ENCODE measurements at regions not wholly inside any gene's neighbourhood (a gene's known extent, or its start where the extent isn't known, plus 50 kb on each side); places are given as distances from the start of the nearest gene placed in this dataset.

DNA sequence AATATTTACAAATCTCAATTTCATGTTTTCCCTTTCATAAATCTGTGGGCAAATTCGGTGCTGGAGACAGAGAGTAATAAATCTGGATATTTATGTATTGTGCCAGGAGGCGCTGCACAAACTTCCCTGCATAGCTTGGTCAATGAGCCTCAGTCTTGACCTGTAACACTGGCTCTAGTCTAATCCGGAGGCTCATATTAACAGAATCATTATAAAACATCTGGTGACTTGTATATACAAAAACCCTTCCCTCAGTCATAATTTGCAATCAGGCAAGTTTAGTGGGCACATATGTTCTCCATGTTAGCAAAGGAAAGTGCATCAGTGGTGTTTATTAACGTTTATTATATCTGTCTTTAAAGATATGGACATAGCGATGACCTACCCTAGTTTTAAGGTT, 104.0 kb upstream of the BNC2 start:
- ChIA-PET RAD21 (ENCODE audit: low non-redundant PET in 1 of 2, low total read pairs in 2 of 2, uncharacterized antibody in 2 of 2, unreplicated experiment in 2 of 2) (no interaction called here), POLR2A (no interaction called here), CTCF (no interaction called here)
- H3K27ac ChIP-seq (ENCODE audit: low read depth, low read length) = no peak overlapping the region
- BruUV-seq (replicated peaks) = no TSS peak
- H3K9me2 ChIP-seq (ENCODE audit: insufficient read depth) = no peaks in the 10 kb centered on the region
- no peaks in the 10 kb centered on the region for H3K36me3 ChIP-seq (ENCODE audit: control insufficient read depth in 1 of 2, insufficient read depth in 2 of 2, low read length in 2 of 2)
- H2AFZ ChIP-seq (ENCODE audit: low read depth, low read length, poor library complexity, severe bottlenecking) = no peak overlapping the region
- H3K27me3 ChIP-seq (ENCODE audit: insufficient read depth, low read length) = no peaks in the 10 kb centered on the region
- ATAC-seq = no peak
- H3K4me3 ChIP-seq (replicated peaks in 1 of 2; ENCODE audit: low read depth in 1 of 2, low read length in 2 of 2) = no peak overlapping the region
- H3K79me2 ChIP-seq (ENCODE audit: insufficient read depth, low read length) = no peaks in the 10 kb centered on the region
- no peak overlapping the region for H3K9ac ChIP-seq (ENCODE audit: low read length)
- intact Hi-C loops (cut with micrococcal nuclease) = no loop called here
- no peaks in the 10 kb centered on the region for H3K9me3 ChIP-seq (ENCODE audit: control insufficient read depth in 1 of 2, insufficient read depth in 1 of 2, low read depth in 1 of 2, low read length in 2 of 2)
- DNase-seq (ENCODE audit: low read depth, low spot score) = no peak
- TF ChIP-seq FOSL1 (IDR thresholded peaks at IDR 0.05; ENCODE audit: low read depth) = no peak
- no peak for TF ChIP-seq EZH2phosphoT487 (IDR thresholded peaks at IDR 0.05; ENCODE audit: borderline replicate concordance)
- TF ChIP-seq RAD21 (IDR thresholded peaks at IDR 0.05; ENCODE audit: low read depth) = no peak
- TF ChIP-seq, protein P1, sequence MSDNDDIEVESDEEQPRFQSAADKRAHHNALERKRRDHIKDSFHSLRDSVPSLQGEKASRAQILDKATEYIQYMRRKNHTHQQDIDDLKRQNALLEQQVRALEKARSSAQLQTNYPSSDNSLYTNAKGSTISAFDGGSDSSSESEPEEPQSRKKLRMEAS (IDR thresholded peaks at IDR 0.05) = no peak
- TF ChIP-seq EGR1 (IDR thresholded peaks at IDR 0.05; ENCODE audit: low read depth) = no peak
- TF ChIP-seq ELF1 (IDR thresholded peaks at IDR 0.05; ENCODE audit: borderline replicate concordance, low read depth) = no peak
- TF ChIP-seq JUND (IDR thresholded peaks at IDR 0.05) = no peak
- no peak overlapping the region for H3K4me2 ChIP-seq (ENCODE audit: low read length)
- H3K4me1 ChIP-seq (ENCODE audit: control insufficient read depth in 1 of 2, insufficient read depth in 2 of 2, low read length in 2 of 2) = no peaks in the 10 kb centered on the region
- H4K20me1 ChIP-seq (ENCODE audit: insufficient read depth) = no peaks in the 10 kb centered on the region

DNA sequence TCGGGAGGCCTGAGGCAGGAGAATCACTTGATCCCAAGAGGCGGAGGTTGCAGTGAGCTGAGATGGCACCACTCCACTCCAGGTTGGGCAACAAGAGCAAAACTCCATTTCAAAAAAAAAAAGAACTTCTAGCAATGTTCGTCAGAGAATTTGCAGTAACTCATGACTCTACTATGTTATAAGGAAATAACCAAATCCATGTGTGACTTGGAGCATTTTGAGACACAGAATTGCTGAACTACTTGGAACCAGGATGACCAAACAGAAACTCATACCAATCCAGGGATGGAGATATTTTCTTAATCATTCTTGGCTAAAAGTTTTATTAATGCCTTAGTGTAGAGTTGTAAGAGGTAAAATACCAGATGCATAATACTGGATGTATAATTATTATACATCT, 99.9 kb upstream of the BNC2 start:
- POLR2A ChIA-PET = no interaction called here
- H3K4me1 ChIP-seq (ENCODE audit: control insufficient read depth in 1 of 2, insufficient read depth in 2 of 2, low read length in 2 of 2) = no peaks in the 10 kb centered on the region
- H4K20me1 ChIP-seq (ENCODE audit: insufficient read depth) = no peaks in the 10 kb centered on the region
- no peak overlapping the region for H2AFZ ChIP-seq (ENCODE audit: low read depth, low read length, poor library complexity, severe bottlenecking)
- intact Hi-C loops (cut with micrococcal nuclease) = no loop called here
- ATAC-seq = no peak
- no peaks in the 10 kb centered on the region for H3K27me3 ChIP-seq (ENCODE audit: insufficient read depth, low read length)
- RAD21 ChIA-PET (ENCODE audit: low non-redundant PET in 1 of 2, low total read pairs in 2 of 2, uncharacterized antibody in 2 of 2, unreplicated experiment in 2 of 2) = no interaction called here
- no peak for DNase-seq (ENCODE audit: low read depth, low spot score)
- no peak overlapping the region for H3K4me3 ChIP-seq (replicated peaks in 1 of 2; ENCODE audit: low read depth in 1 of 2, low read length in 2 of 2)
- no peak overlapping the region for H3K9ac ChIP-seq (ENCODE audit: low read length)
- no TSS peak for BruUV-seq (replicated peaks)
- no peaks in the 10 kb centered on the region for H3K9me2 ChIP-seq (ENCODE audit: insufficient read depth)
- no peaks in the 10 kb centered on the region for H3K36me3 ChIP-seq (ENCODE audit: control insufficient read depth in 1 of 2, insufficient read depth in 2 of 2, low read length in 2 of 2)
- H3K27ac ChIP-seq (ENCODE audit: low read depth, low read length) = no peak overlapping the region
- no peaks in the 10 kb centered on the region for H3K9me3 ChIP-seq (ENCODE audit: control insufficient read depth in 1 of 2, insufficient read depth in 1 of 2, low read depth in 1 of 2, low read length in 2 of 2)
- no peak overlapping the region for H3K4me2 ChIP-seq (ENCODE audit: low read length)
- no peaks in the 10 kb centered on the region for H3K79me2 ChIP-seq (ENCODE audit: insufficient read depth, low read length)
- TF ChIP-seq EZH2phosphoT487 (IDR thresholded peaks at IDR 0.05; ENCODE audit: borderline replicate concordance) (no peak), RAD21 (IDR thresholded peaks at IDR 0.05; ENCODE audit: low read depth) (no peak), ZNF274 (IDR thresholded peaks at IDR 0.05; ENCODE audit: low read depth, low read length) (no peak), POLR2A (IDR thresholded peaks at IDR 0.05; ENCODE audit: borderline replicate concordance, extremely low read depth, insufficient read depth, insufficient read length) (no peak), TCF7L2 (IDR thresholded peaks at IDR 0.05; ENCODE audit: borderline replicate concordance, extremely low read depth, insufficient read depth, insufficient read length) (no peak), FOSL1 (IDR thresholded peaks at IDR 0.05; ENCODE audit: low read depth) (no peak), SP1 (IDR thresholded peaks at IDR 0.05; ENCODE audit: low read depth) (no peak)
- TF ChIP-seq, protein P2, sequence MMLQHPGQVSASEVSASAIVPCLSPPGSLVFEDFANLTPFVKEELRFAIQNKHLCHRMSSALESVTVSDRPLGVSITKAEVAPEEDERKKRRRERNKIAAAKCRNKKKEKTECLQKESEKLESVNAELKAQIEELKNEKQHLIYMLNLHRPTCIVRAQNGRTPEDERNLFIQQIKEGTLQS (IDR thresholded peaks at IDR 0.05) = no peak
- TF ChIP-seq, protein P3, sequence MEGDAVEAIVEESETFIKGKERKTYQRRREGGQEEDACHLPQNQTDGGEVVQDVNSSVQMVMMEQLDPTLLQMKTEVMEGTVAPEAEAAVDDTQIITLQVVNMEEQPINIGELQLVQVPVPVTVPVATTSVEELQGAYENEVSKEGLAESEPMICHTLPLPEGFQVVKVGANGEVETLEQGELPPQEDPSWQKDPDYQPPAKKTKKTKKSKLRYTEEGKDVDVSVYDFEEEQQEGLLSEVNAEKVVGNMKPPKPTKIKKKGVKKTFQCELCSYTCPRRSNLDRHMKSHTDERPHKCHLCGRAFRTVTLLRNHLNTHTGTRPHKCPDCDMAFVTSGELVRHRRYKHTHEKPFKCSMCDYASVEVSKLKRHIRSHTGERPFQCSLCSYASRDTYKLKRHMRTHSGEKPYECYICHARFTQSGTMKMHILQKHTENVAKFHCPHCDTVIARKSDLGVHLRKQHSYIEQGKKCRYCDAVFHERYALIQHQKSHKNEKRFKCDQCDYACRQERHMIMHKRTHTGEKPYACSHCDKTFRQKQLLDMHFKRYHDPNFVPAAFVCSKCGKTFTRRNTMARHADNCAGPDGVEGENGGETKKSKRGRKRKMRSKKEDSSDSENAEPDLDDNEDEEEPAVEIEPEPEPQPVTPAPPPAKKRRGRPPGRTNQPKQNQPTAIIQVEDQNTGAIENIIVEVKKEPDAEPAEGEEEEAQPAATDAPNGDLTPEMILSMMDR (IDR thresholded peaks at IDR 0.05 in 2 of 3, conservative IDR thresholded peaks at IDR 0.05 in 1 of 3; ENCODE audit: borderline replicate concordance in 1 of 3, insufficient read depth in 1 of 3, low read depth in 2 of 3, low read length in 2 of 3) = no peak
- CTCF ChIA-PET = no interaction called here

Measured in HCT116 (cell line).